CD4-positive, alpha-beta T cell treated with Interleukin-4 for 1 hour (primary cell): ENCODE measurements at regions not wholly inside any gene's neighbourhood (a gene's known extent, or its start where the extent isn't known, plus 50 kb on each side); places are given as distances from the start of the nearest gene placed in this dataset.
"Not testable (repeated sequence)": the region's sequence is repeated elsewhere in the genome, so short reads cannot be mapped to it uniquely, and the experiment has no call there.

Source experiments
- DNase-seq, 2 donors: peaks; one replicate each; pipeline ENCODE4 v3.0.0-alpha.2; 2020 to 2022

GRCh38 chr2:40043641-40044040 lies 264.6 kb upstream of the THUMPD2 start:
- DNase-seq: no peak

GRCh38 chr2:40043191-40043590 lies 264.1 kb upstream of the THUMPD2 start:
- DNase-seq: no peak

GRCh38 chr2:40041422-40042382 lies 262.6 kb upstream of the THUMPD2 start:
- no peak for DNase-seq

GRCh38 chr2:40039549-40039948 lies 260.5 kb upstream of the THUMPD2 start:
- no peak for DNase-seq

- no peak for DNase-seq
Observed at GRCh38 chr2:40038646-40039045, 259.6 kb upstream of the THUMPD2 start.

GRCh38 chr2:40037303-40037702 lies 258.2 kb upstream of the THUMPD2 start:
- no peak for DNase-seq

GRCh38 chr2:40036241-40036640 lies 257.2 kb upstream of the THUMPD2 start:
- no peak for DNase-seq

GRCh38 chr2:40034801-40035200 lies 255.7 kb upstream of the THUMPD2 start:
- DNase-seq: no peak

- no peak for DNase-seq
Observed at GRCh38 chr2:40034198-40034597, 255.1 kb upstream of the THUMPD2 start.

- no peak for DNase-seq
Observed at GRCh38 chr2:40033781-40034180, 254.7 kb upstream of the THUMPD2 start.

- no peak for DNase-seq
Observed at GRCh38 chr2:40032650-40033319, 253.7 kb upstream of the THUMPD2 start.

GRCh38 chr2:40030456-40030975 lies 251.5 kb upstream of the THUMPD2 start:
- DNase-seq: no peak

GRCh38 chr2:40028792-40029488 lies 249.9 kb upstream of the THUMPD2 start:
- no peak for DNase-seq

- no peak for DNase-seq
Observed at GRCh38 chr2:40027968-40028367, 248.9 kb upstream of the THUMPD2 start.

- not testable (repeated sequence) for DNase-seq
Observed at GRCh38 chr2:40025276-40025675, 246.2 kb upstream of the THUMPD2 start.

- DNase-seq: no peak
Observed at GRCh38 chr2:40020997-40021396, 241.9 kb upstream of the THUMPD2 start.

GRCh38 chr2:40016151-40016885 lies 237.3 kb upstream of the THUMPD2 start:
- DNase-seq: no peak

GRCh38 chr2:40013962-40014361 lies 234.9 kb upstream of the THUMPD2 start:
- not testable (repeated sequence) for DNase-seq

- DNase-seq: no peak
Observed at GRCh38 chr2:40004336-40004735, 225.3 kb upstream of the THUMPD2 start.

- no peak for DNase-seq
Observed at GRCh38 chr2:40002339-40002738, 223.3 kb upstream of the THUMPD2 start.

GRCh38 chr2:39999864-40000263 lies 220.8 kb upstream of the THUMPD2 start:
- DNase-seq: no peak

GRCh38 chr2:39998617-39999016 lies 219.6 kb upstream of the THUMPD2 start:
- DNase-seq: no peak
